Omental fat pad (tissue), 3 donors: ENCODE measurements at regions not wholly inside any gene's neighbourhood (a gene's known extent, or its start where the extent isn't known, plus 50 kb on each side); places are given as distances from the start of the nearest gene placed in this dataset.
"Not testable (repeated sequence)": the region's sequence is repeated elsewhere in the genome, so short reads cannot be mapped to it uniquely, and the experiment has no call there.

Experiments used
- ATAC-seq: fragments of 150-250 bp; one replicate; pipeline ENCODE4 v1.9.1; 2016; ENCODE audit warnings: mild to moderate bottlenecking, moderate library complexity; ENCODE audit not compliant: low FRiP score
- DNase-seq: peaks from one replicate; pipeline ENCODE4 v3.0.0-alpha.2; 2019; ENCODE audit warnings: low spot score
- TF ChIP-seq, protein P1 (sequence below), 3 donors: fragments of 450-650 bp; IDR thresholded peaks; one replicate each; pipeline ENCODE4 v1.5.1; 2016 to 2017; ENCODE audit warnings: antibody characterized with exemption in 3 of 3, mild to moderate bottlenecking in 3 of 3, moderate library complexity in 2 of 3

DNA sequence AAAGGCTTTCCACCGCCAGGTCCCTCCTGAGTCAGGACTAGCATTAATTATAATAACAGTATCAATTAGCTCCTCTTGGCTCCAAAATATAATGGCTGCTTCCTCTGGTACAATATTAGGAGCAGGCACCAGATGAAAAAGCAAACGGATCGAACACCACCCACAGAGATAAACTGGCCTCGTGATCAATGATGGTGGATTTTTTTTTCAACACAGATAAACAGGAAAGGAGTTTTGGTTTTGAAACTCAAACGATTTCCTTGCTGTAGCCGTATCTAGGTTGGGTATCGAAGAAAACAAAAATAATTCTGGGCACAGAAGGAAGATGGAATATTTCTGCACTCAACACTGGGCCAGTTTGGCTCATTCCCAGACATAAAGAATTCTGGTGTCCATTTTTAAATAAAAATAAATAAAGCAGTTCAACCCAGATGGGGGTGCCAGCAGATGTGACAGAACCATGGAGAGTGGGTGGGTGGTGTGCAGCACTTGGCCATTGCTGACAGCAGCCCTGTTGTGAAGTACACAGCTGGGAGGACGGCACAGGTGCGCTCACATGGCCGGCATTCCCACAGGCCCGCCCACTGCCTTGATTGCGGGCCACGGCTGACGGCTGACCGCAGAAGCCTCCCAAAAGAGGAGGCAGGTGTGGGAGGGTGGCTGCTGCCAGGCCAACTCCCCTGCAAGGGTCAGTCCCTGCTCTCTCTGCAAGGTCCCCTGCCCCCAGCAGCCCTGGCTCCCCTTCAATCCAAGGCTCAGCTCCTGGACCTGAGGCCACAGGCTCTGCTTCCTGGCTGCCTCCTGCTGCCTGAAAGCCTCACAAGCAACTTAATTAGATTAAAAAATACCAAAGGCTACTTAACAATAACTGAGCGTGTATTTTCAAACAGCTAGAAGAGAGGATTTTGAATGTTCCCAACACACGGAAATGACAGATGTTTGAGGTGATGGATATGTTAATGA lies 351.9 kb upstream of the ID2 start:
- ATAC-seq (peak; percentile 68), DNase-seq (no peak)
- TF ChIP-seq, protein P1, sequence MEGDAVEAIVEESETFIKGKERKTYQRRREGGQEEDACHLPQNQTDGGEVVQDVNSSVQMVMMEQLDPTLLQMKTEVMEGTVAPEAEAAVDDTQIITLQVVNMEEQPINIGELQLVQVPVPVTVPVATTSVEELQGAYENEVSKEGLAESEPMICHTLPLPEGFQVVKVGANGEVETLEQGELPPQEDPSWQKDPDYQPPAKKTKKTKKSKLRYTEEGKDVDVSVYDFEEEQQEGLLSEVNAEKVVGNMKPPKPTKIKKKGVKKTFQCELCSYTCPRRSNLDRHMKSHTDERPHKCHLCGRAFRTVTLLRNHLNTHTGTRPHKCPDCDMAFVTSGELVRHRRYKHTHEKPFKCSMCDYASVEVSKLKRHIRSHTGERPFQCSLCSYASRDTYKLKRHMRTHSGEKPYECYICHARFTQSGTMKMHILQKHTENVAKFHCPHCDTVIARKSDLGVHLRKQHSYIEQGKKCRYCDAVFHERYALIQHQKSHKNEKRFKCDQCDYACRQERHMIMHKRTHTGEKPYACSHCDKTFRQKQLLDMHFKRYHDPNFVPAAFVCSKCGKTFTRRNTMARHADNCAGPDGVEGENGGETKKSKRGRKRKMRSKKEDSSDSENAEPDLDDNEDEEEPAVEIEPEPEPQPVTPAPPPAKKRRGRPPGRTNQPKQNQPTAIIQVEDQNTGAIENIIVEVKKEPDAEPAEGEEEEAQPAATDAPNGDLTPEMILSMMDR (IDR thresholded peaks at IDR 0.05) = no peak

DNA sequence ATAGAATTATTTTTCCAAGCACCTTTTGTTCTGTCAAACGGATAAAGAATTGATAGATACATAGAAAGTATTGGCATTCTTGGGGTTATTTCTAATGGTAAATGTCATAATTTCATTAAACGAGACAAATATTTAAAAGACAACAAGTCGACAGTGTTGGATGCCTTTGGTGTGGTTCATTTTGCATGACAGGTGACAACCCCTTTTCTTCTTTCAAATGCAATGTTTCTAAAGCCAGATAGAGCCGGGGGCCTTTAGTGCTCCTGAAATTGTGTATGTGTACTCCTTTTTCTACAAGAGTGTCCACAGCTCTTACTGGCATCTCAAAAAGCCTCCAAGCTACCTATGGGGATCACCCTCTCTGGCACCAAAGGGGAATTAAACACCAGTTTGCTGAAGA lies 350.8 kb upstream of the ID2 start:
- TF ChIP-seq, protein P1 (IDR thresholded peaks at IDR 0.05) = no peak

DNA sequence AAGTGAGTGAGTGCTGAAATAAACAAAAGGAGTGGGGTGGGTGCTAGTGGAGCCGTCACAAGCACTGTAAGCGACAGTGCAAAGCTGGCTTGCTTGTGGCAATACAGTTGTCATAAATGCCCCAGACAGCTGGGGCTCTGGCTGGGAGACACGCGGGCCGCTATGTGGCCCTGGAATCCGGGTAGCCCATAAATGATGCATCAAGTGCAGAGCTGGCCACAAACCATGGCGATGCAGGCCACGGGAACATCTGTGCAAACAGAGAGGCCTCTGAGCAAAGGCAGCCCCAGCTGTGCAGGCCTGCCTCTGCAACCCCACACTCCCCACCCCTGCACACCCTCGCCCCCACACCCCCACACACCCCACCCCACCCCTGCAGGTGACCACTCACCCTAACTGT lies 349.2 kb upstream of the ID2 start:
- DNase-seq (no peak), ATAC-seq (no peak)
- TF ChIP-seq, protein P1 (IDR thresholded peaks at IDR 0.05) = no peak

More for the DNA sequence above, 350.8 kb upstream of the ID2 start:
- DNase-seq (no peak), ATAC-seq (no peak)

DNA sequence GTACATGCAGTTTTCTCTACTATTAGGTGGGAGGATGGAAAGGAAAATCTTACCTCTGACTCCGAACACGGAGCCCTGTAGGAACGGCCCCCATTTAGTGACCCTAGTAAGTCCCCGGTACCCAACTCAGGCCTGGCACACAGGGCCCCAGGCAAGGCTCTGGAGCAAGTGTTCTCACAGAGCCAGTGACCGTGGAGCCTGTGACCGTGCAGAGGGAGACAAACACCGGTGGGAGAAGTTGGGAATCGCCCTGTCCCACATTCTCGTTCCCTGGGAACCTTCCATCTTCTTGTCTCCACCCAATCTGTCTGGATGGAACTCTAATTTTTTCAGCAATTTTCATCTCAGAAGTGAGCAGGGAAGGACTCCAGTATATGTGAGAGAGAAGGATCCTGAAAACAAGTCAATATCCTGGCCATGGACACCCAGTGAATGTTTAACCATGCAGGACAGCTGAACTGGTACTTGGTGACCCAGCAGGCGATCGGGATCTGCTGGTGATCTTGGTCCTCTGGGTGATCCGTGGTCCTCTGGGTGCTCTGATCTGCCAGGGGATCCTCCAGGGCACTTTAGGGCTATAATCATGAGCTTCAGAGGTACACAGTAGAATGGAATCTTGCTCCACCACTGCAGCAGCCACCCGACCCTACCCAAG lies 348.6 kb upstream of the ID2 start:
- TF ChIP-seq, protein P1 (IDR thresholded peaks at IDR 0.05) = no peak
- no peak for DNase-seq
- ATAC-seq = no peak

DNA sequence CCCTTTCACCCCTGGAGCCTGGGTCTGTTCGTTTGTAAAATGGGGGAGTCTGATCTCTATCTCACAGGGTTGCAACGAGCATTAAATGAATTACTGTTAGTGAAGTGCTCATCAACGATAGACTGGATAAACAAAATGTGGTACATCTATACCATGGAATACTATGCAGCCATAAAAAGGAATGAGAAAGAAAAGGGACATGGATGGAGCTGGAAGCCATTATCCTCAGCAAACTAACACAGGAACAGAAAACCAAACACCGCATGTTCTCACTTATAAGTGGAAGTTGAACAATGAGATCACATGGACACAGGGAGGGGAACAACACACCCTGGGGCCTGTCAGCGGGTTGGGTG lies 348.0 kb upstream of the ID2 start:
- ATAC-seq, DNase-seq: not testable (repeated sequence)

DNA sequence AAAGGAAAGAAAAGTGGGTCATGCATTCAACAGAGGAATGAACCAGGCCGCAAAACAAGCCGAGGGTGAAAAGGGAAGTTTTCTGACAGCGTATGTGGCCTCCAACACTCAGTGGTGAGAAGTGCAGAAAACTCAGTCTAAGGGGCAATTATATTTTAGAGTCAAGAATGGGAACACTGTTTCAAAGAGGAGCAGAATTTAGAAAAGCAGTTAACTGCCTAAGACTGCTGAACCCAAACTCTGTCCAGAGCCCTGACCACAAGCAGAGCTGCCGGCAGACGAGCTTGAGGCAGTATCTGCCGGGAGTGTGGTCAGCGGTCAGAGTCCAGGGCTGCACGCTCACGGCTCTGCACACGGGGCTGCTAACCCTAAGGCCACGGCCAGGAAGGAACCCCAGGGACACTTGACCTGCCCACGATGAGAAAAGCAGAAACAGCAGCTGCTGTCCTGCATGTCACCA lies 347.0 kb upstream of the ID2 start:
- no peak for ATAC-seq
- TF ChIP-seq, protein P1 (IDR thresholded peaks at IDR 0.05) = no peak

DNA sequence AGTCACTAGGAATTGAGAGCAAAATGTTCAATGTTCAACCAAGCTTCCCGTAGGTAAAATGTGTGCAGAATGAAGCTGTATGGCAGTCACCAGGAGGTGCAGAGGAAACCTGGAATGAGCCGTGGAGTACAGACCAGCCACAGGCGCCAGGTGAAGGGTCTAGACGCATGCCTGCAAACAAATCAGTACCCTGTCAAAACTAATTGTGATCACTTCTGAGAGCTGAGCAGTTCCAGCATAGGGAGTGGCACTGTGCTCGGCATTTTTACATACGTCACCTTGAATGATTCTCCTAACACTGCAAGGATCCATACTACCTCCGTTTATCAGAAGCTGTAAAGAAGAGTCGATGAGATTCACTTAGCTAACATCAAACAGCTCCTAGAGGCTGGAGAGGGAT lies 346.1 kb upstream of the ID2 start:
- TF ChIP-seq, protein P1 (IDR thresholded peaks at IDR 0.05) = no peak
- ATAC-seq (no peak), DNase-seq (no peak)

More for the DNA sequence above, 347.0 kb upstream of the ID2 start:
- no peak for DNase-seq
